Stimulated activated CD4-positive, alpha-beta T cell treated with anti-CD3 and anti-CD28 coated beads, Interleukin-2, amount 100 ng/mL, for 4 hours (primary cell): ENCODE measurements at regions not wholly inside any gene's neighbourhood (a gene's known extent, or its start where the extent isn't known, plus 50 kb on each side); places are given as distances from the start of the nearest gene placed in this dataset.

ENCODE experiments used
- DNase-seq: peaks from one replicate; pipeline ENCODE4 v3.0.0-alpha.2; 2020; ENCODE audit warnings: low read depth

GRCh38 chr2:6355886-6356761 is 509.6 kb downstream of the CMPK2 start:
- DNase-seq, result no peak

DNA sequence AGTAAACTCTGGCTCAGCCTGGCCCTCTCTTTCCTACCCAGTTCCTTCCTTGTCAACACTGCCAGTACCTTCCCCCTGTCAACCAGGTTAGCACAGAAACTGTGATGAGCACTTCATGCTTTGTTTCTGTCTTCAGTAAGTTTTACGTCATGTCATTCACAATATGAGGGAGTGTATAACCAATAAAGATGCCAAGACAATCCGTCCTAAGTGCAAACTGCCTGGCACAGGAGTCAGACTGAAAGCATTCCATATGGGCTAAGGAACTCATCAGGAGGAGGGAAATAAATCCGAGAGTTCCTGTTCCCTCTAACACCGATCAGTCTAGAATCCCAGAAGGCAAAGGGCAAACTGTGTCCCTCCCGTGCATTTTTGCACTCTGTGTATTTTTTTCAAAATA is 507.2 kb downstream of the CMPK2 start:
- no peak for DNase-seq

DNA sequence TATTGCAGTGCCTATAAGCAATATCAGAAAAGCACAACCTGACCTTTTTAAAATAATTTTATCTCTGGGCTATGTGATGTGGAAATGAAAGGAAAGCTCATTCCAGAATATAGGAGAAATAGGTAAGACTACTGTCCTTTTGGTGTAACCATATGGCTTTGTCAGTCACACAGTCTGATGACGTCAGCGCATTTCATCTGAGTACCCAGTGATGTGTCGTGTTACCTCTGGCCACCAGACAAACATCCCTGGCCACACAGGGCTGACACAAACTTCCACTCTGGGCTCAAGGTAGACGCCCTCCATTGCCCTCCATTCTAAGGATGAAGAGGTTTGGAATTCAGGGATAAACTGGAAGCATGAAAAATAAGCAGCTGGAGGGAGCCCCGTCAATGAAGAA is 506.7 kb downstream of the CMPK2 start:
- no peak for DNase-seq

GRCh38 chr2:6359964-6360363 is 505.7 kb downstream of the CMPK2 start:
- no peak for DNase-seq

- no peak for DNase-seq
Observed at GRCh38 chr2:6362671-6363450, 502.8 kb downstream of the CMPK2 start.

GRCh38 chr2:6368281-6368680 is 497.4 kb downstream of the CMPK2 start:
- DNase-seq, result no peak

GRCh38 chr2:6369266-6369665 is 496.4 kb downstream of the CMPK2 start:
- DNase-seq, result no peak

DNA sequence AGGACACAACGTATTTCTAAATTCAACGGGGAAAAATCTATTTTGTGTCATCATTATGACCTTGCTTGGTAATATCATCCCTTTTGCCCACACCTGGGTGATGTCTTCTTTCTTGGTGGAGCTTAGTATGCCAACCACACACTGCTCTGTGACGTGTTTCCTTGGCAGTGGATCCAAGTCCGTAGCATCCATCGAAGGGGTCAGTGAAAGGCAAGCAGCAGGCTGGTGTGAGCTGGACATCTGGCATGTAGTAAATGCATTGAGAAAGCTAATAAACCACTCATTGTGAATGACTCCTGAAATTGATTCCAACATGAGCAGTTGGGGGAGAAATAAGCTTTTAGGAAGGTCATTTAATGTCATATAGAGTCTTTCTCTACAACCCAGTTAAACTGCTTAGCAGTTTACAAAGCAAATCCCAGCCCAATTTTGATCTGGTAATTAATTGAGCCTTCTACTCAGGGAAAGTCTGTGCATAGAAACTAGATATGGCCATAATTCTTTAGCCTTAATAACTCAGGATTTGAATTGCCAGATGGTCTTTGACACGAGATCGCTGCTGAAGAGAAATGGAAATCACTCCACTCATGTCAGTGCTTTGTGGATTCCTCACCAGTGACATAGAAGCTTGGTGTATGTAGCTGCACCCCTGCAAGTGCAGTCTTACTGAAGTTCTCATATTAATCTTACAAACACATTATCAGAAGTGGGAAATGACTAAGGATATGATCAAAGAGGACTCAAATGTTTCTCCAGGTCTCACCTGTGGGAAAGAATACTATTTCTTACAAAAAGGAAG is 494.8 kb downstream of the CMPK2 start:
- DNase-seq, result no peak

GRCh38 chr2:6372317-6372901 is 493.3 kb downstream of the CMPK2 start:
- no peak for DNase-seq

DNA sequence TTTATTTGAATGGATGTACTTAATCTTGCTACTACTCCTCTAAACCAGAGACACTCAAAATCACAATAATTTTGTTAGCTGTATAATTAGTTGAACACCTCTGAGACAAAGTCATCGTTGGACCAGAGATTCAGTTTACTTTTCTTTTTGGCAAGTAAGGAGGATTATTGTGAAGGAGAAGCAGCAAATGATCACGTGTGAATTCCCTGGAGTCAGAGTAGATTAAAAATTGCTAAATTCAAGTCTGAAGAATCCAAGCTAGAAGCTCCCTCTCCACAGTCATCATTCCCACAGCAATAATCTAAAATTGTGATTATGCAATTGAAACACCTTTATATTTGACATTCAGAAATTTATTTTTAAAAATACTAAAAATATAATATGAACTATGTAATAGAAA is 484.4 kb downstream of the CMPK2 start:
- no peak for DNase-seq

GRCh38 chr2:6384341-6384740 is 481.4 kb downstream of the CMPK2 start:
- no peak for DNase-seq

- no peak for DNase-seq
Observed at GRCh38 chr2:6392354-6392753, 473.4 kb downstream of the CMPK2 start.

DNA sequence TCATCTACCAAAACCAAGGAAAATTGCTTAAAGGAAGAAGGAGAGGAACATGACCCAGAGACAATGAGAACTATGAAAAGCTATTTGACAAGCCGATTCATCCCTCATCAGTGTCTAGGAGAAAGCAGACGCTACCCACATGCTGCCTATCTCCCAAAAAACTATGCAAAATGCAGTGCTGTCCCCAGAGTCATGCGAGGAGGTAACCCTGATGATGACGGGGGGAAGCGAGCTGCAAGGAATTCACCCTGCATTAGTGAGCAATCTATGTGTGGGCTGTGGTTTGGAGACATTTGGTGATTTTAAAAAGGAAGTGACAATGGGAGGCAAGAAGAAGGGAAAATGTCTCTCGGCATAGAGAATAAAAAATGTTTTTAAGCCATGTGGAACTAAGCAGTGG is 472.7 kb downstream of the CMPK2 start:
- no peak for DNase-seq

GRCh38 chr2:6393819-6394218 is 471.9 kb downstream of the CMPK2 start:
- DNase-seq, result no peak

DNA sequence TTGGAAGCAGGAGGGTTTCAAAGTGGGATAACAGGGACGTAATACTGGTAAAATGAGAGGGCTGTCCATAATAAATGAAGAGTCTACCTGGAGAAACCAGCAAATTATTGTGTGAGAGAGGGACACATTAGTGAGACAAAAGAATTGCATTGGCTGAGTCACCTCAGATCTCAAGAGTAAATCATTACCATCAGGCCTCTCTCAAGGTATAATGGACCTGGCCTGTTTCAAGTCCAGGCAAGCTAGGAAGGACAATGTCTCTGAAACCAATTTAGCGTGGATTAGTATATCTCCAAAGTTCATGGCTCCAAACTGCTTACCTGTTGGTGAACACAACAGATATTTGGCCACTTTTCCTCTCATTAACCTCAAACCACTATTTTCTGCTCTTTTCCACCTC is 471.4 kb downstream of the CMPK2 start:
- no peak for DNase-seq

- DNase-seq, result no peak
Observed at GRCh38 chr2:6398421-6398820, 467.3 kb downstream of the CMPK2 start.

- DNase-seq, result no peak
Observed at GRCh38 chr2:6401301-6401700, 464.4 kb downstream of the CMPK2 start.

DNA sequence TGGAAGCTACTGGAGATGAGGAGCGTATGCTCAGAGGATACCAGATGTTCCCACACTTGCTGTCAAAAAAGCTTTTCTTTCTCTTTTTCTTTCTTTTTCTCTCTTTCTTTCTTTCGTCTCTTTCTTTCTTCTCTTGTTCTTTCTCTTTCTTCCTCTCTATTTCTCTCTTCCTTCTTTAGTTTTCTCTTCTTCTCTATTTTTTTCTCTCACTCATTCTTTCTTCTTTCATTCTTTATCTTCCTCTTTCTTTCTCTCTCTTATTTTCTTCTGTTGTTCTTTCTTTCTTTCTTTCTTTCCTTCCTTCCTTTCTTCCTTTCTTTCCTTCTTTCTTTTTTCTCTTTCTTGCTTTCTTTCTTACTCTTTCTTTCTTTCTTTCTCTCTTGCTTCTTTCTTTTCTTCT is 457.6 kb downstream of the CMPK2 start:
- DNase-seq, result no peak

GRCh38 chr2:6410313-6410712 is 455.4 kb downstream of the CMPK2 start:
- no peak for DNase-seq

DNA sequence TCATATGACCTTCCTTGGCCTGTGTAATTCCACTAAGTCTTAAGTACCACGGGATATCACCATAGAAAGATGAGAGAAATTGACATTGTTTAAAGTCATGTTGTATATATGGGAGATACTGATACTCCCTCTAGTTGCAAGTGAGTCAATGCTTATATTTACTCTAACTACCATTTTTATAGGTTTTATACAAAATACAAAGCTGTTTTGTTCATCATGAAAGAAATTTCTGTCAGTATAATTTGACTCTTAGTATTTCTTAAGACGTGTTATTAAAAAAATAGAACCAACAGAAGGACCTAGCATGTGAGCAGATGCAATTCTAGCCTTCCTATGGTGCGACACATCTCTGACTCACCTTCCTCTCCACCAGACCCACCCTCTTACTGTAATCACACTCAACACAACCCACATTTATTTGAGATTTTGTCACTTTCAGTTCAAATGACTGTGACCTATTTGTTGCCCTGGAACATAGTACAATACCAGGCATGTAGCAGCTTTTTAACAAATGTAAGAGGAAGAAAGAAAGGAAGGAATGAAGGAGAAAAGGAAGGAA is 453.1 kb downstream of the CMPK2 start:
- DNase-seq, result no peak

DNA sequence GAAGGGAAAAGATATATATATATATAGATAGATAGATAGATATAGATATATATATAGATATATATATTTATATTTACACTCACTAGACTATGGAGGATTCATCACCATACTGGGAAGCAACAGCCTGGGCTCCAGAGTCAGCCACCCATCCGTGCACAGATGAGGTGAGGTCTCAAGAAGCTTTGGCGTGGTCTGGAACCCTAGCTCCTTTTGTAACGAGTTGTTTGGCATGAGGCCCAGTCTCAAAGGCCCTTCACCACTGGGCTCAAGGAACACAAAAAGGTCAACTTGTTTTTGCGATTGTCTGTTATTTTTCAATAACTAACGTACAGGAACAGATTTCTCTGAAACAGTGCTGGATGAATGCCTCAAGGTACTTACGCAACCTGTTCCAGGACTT is 448.7 kb downstream of the CMPK2 start:
- DNase-seq, result no peak

DNA sequence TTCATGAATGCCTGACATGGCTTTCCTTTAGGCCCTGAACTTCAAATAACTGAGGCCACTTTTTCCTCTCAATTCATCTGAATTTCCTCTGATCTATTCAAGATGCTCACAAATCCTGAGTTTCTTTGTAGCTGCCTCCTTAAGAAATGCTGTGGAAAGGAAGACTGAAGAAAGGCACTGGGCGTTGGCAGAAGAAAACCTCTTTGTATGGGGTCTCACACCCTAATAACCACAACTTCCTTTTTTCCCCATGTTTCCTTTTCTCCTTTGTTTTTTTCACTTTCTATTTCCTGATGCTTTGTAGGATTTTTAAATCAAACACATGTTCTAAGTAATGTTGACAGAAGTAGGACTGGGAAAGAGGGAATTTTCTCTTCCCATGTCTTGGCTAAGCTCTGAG is 447.4 kb downstream of the CMPK2 start:
- DNase-seq, result no peak
